Limb (tissue), 2 donors: ENCODE measurements at regions not wholly inside any gene's neighbourhood (a gene's known extent, or its start where the extent isn't known, plus 50 kb on each side); places are given as distances from the start of the nearest gene placed in this dataset.

Experiments used
- DNase-seq, 2 donors: peaks; one replicate each; pipeline ENCODE4 v3.0.0-alpha.2; 2016; ENCODE audit errors: extremely low spot score in 2 of 2

- no peak for DNase-seq
These were observed 52.1 kb upstream of the ETV3 start for GRCh38 chr1:157189986-157190982.

DNA sequence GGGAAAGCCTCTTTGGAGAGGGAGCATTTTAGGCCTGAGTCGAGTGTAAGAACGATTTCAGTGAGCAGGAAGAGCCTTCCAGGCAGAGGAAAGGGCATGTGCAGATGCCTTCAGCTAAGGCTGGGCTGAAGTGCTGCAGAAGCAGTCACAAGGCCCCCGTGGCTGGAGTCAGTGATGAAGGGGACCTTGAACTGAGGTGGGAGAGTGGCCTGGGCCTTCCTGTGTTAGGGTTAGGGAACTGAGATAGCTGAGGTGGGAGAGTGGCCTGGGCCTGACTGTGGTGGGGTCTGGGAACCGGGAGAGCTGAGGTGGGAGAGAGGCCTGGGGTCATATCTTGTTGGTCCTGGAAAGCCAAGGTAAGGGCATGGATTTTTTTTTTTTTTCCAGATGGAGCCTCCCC, 50.9 kb upstream of the ETV3 start:
- no peak for DNase-seq
